Hepatic stellate cell (primary cell): ENCODE measurements at regions not wholly inside any gene's neighbourhood (a gene's known extent, or its start where the extent isn't known, plus 50 kb on each side); places are given as distances from the start of the nearest gene placed in this dataset.

ENCODE experiments used
- DNase-seq: peaks from one replicate; pipeline ENCODE4 v3.0.0; 2011; ENCODE audit warnings: low spot score

DNA sequence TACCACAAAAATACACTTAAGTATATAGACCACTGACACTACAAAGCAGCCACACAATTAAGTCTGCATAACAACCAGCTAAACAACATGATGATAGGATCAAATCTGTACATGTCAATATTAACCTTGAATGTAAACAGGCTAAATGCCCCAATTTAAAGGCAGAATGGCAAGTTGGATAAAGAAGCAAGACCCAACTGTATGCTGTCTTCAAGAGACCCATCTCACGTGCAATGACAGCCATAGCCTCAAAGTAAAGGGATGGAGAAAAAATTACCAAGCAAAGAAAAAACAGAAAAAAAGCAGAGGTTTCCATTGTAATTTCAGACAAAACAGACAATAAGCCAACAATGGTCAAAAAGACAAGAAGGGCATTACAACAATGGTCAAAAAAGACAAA is 77.3 kb upstream of the APC start:
- DNase-seq = no peak

DNA sequence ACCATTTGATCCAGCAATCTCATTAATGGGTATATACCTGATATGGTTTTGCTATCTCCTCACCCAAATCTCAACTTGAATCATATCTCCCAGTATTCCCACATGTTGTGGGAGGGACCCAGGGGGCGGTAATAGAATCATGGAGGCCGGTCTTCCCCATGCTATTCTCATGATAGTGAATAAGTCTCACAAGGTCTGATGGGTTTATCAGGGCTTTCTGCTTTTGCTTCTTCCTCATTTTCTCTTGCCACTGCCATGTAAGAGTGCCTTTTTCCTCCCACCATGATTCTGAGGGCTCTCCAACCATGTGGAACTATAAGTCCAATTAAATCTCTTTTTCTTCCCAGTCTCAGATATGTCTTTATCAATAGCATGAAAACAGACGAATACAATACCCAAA is 74.5 kb upstream of the APC start:
- no peak for DNase-seq

DNA sequence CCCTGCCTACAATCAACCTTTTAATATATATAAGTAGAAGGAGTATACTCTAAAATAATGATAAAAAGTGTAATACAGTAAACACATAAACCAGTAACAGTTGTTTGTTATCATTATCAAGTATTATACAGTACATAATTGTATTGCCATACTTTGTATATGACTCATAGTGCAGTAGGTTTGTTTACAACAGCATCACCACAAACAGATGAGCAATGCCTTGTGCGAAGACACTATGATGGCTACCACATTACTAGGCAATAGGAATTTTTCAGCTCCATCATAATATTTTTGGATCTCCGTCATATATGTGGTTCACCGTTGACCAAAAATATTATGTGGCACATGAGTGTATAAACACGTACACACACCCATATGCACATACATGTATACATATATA is 69.7 kb upstream of the APC start:
- no peak for DNase-seq

DNA sequence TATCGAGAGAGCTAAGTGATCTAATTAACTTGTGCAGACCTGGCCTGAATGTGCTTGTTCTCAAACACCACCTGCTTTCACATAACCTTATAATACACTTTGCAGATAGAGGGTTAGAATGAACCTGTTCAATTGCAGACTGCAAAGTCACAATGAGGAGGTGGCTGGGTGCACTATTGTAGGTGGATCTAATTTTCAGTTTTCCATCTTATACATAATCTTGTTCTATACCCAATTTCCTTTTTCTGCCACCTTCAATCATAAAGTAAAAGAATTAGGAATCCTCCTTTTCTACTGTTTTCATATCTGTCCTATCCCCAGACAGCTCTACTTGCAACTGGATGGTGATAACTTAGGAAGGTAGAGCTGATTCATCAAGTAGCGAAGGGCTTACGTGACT is 68.8 kb upstream of the APC start:
- DNase-seq = no peak

- DNase-seq = no peak
Observed at GRCh38 chr5:112669328-112669963, 68.2 kb upstream of the APC start.

GRCh38 chr5:112671687-112672086 is 66.0 kb upstream of the APC start:
- DNase-seq = no peak

DNA sequence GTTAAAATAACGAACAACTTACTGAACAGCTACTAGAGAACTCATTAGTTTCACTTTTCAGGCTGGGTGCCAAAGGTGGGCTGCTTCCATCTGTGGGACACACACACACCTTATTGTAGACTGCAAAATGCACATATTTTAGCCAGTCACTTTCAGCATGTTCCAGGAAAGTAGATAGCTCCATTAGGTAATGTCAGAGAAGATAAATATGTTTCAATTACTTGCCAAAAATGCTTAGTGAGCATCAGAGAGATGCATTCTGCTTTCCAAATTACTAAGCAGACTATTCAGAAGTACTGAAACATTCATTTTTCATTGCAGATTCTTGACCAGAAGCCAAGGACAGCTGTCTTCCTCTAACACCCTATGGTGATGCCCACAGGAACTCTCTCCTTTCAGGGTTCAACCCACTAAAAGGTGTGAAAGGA is 56.2 kb upstream of the APC start:
- DNase-seq = no peak

- no peak for DNase-seq
Observed at GRCh38 chr5:112682621-112683061, 55.0 kb upstream of the APC start.

DNA sequence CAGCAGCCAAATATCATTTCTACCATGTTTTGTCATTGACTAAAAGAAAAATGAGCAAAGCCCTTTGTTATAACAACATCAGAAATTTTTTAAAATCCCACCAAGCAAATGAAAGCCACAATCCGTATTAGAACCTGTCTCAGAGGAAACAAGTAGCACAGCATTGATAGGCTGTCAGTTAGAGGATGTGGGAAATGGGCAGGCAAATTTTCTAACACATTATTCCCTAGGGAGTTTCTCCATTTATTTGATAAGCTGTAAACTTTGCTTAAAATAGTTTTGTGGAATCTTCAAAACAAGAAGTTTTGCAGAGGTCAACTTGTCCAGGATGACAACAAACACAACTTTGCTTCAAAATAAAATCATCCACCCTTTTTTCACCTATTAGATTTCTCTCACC is 53.6 kb upstream of the APC start:
- no peak for DNase-seq

- DNase-seq = peak; percentile 69
Observed at GRCh38 chr5:112684737-112685136, 52.9 kb upstream of the APC start.

- DNase-seq = no peak
Observed at GRCh38 chr5:112685386-112685785, 52.3 kb upstream of the APC start.

DNA sequence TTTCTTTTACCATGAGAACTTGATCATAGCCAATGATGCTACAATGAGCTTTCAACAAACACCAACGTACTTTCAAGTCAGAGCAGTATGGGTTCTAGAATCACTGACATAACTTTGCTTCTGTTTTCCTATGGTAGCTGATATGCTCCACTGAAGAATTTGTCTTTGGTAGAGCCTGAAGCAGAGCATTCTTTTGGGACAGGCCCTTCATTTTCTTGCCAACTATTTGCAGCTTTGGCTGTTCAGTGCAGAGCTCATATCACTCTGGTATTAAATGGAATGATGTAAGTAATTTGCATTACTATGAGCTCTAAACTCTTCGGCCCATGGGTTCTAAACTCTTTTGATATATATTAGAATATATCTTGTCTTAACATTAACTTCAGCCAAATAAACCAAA is 51.8 kb upstream of the APC start:
- no peak for DNase-seq

DNA sequence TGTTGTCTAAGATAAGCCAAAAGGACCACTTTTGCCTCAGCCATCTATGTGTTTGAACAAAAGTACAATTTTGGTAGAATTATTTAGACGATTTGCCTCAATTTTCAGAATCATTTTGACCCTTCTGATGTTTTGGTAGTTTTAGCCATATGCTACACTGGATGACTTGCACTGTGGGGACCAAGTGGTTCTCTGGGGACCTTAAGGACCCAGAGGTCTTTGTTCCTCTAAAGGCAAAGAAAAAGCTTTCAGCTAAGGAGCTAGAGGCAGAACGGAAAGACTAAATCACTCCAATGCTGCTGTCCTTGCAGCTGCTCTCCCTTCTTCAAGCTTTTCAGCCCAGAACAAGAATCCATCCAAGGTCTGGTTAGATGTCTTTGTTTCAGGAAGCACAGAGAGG is 51.0 kb upstream of the APC start:
- no peak for DNase-seq

DNA sequence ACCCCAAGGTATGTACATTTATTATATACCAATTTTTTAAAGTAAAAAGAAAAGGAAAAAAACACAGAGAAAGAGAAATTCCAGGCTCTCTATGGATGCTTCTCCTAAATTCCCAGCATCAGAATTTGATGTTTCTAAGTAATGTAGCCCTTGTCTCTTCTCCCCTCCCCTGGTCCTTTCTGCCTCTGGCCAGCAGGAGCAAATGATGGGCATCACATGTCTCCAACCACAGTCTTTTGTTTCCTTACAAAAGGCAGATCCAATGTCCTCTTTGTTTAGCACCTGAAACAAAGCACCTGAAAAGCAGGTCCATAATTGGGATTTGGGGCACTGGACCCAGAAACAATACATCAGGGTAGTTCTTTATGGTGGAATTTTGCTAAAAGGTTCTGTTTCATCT is 50.4 kb upstream of the APC start:
- no peak for DNase-seq
